GM12892 (cell line): ENCODE measurements at regions not wholly inside any gene's neighbourhood (a gene's known extent, or its start where the extent isn't known, plus 50 kb on each side); places are given as distances from the start of the nearest gene placed in this dataset.

ENCODE experiments used
- DNase-seq: peaks from one replicate; pipeline ENCODE4 v3.0.0; 2011; ENCODE audit not compliant: insufficient read length
- FAIRE-seq: peaks from 2 replicates; lab custom pipeline; 2011; peaks lifted over from hg19 to GRCh38; lab: Jason Lieb, UNC
- POLR2A ChIP-seq: IDR thresholded peaks from 2 replicates; pipeline ENCODE4 v1.6.1; 2011; ENCODE audit warnings: low read depth, low read length, control low read depth
- POLR2AphosphoS5 ChIP-seq: IDR thresholded peaks from 2 replicates; pipeline ENCODE4 v1.6.1; 2011; ENCODE audit warnings: low read depth, low read length, control low read depth
- TAF1 ChIP-seq: IDR thresholded peaks from 2 replicates; pipeline ENCODE4 v1.6.1; 2011; ENCODE audit warnings: low read depth, mild to moderate bottlenecking, control low read depth, low read length, borderline replicate concordance

GRCh38 chr16:85182774-85183173, 70.5 kb upstream of the CIBAR2 start:
- TF ChIP-seq POLR2A (no peak), TAF1 (no peak), POLR2AphosphoS5 (no peak)
- no peak for DNase-seq
- no peak for FAIRE-seq

DNA sequence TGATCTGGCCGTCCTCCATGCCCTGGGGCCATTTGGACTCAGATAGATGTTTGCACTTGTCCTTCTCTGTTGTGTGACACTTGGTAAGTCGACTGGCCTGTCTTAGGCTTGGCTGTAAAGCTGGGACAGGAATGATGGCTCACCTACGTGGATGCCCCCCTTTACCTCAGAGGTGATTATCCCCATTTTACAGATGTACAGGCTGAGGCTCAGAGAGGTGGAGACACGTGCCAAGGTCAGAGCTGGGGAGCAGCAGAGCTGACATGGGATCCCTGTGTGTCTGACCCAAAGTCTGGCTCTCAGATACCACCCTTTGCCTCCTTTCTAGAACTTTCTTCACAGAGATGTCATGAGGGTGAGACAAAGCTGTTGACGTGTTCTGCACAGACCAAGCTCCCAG, 71.3 kb upstream of the CIBAR2 start:
- FAIRE-seq = no peak
- DNase-seq = no peak
- TF ChIP-seq POLR2AphosphoS5 (no peak), TAF1 (no peak), POLR2A (no peak)

GRCh38 chr16:85184404-85184803, 72.1 kb upstream of the CIBAR2 start:
- DNase-seq (no peak), FAIRE-seq (no peak)
- no peak for TF ChIP-seq POLR2A
- no peak for TF ChIP-seq TAF1
- TF ChIP-seq POLR2AphosphoS5 = no peak

- DNase-seq (no peak), FAIRE-seq (no peak)
- TF ChIP-seq POLR2AphosphoS5 (no peak), TAF1 (no peak), POLR2A (no peak)
Observed at GRCh38 chr16:85185303-85186100, 73.2 kb upstream of the CIBAR2 start.

- FAIRE-seq = no peak
- no peak for DNase-seq
- no peak for TF ChIP-seq TAF1
- TF ChIP-seq POLR2AphosphoS5 = no peak
- TF ChIP-seq POLR2A = no peak
Observed at GRCh38 chr16:85187002-85187401, 74.7 kb upstream of the CIBAR2 start.

GRCh38 chr16:85187447-85187846, 75.2 kb upstream of the CIBAR2 start:
- DNase-seq = no peak
- no peak for TF ChIP-seq TAF1
- TF ChIP-seq POLR2A = no peak
- TF ChIP-seq POLR2AphosphoS5 = no peak
- no peak for FAIRE-seq

GRCh38 chr16:85187886-85188285, 75.6 kb upstream of the CIBAR2 start:
- TF ChIP-seq TAF1 (no peak), POLR2A (no peak), POLR2AphosphoS5 (no peak)
- DNase-seq (no peak), FAIRE-seq (no peak)

DNA sequence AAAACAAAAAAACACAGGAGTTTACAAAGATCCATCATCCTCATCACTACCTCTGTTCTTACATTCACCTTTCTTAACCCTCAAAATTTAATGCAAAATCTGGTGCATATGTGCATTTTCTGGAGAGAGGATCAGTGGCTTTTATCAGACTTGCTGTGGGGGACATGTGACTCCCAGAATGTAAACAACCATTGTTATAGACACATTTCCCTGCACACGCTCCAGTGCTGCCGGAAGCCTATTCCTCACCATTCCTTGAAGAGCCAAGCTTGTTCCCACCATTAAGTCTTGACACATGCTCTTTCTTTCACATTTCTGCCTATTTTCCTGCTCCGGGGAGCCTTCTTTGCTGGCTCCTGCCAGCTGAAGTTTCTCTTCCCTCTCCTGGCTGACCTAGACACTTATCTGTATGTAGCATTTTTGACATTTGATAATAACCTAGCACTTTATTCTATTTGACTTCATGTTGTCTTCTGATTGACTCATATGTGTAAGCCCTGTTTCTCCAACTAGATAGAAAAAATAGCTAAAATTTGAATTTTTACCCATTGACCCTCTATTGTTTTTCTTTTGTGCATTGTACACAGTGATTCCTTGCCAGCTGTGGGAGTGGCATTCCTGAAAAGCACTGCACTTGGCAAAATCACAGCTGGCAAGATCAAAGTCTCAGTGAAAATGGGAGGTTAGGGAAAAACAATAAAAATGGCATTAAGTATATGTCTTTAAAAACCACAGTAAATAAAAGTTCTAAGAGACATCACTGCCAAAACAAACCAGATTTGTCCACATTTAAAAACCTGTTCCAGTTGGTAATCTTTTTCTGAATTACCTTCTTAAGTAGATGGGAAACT, 76.8 kb upstream of the CIBAR2 start:
- no peak for FAIRE-seq
- DNase-seq = no peak
- TF ChIP-seq POLR2AphosphoS5 (no peak), POLR2A (no peak), TAF1 (no peak)

DNA sequence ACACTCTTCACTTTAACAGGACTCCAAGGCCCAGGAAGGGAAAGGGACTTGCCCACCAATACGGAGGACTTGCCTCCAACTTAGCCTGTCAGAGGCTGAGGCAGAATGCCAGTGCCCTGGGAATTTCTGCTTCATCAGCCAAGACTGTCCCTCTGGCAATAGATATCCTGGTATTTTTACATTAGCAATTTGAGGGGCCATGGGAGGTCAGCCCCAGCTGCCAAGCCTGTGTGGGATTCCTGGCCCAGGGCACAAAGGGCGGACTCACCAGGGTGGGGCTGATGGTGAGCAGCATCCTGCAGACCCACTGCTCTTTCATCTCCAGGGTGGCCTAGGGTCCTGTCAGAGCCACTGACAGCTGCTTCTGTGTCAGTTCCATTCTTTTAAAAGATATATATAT, 78.3 kb upstream of the CIBAR2 start:
- no peak for TF ChIP-seq POLR2A
- no peak for TF ChIP-seq POLR2AphosphoS5
- no peak for TF ChIP-seq TAF1

GRCh38 chr16:85191341-85191965, 79.2 kb upstream of the CIBAR2 start:
- FAIRE-seq (no peak), DNase-seq (no peak)
- TF ChIP-seq TAF1 (no peak), POLR2A (no peak), POLR2AphosphoS5 (no peak)

More for the DNA sequence above, 78.3 kb upstream of the CIBAR2 start:
- DNase-seq (no peak), FAIRE-seq (no peak)
